ENCODE measurements at regions not wholly inside any gene's neighbourhood (a gene's known extent, or its start where the extent isn't known, plus 50 kb on each side); places are given as distances from the start of the nearest gene placed in this dataset.
A peak's percentile ranks its signal among the peaks of the same experiment; 100 is the strongest.
"Not testable (repeated sequence)": the region's sequence is repeated elsewhere in the genome, so short reads cannot be mapped to it uniquely, and the experiment has no call there.

DNA sequence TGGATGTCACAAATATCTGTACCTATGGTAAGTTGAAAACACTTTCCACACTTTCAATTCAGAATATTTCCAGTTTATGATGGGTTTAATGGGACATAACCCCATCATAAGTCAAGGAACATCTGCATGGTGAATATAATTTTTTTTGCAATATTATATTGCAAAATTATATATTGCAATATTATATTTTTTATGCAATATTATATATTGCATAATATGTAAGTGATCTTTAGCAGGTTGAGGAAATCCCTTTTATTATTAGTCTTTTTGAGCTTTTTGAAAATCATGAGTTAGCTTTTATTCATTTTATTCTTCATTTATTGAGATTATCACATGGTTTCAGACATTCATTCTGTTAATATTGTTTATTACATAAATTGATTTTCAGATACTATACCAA, 342.2 kb upstream of the GALNT5 start:
- DNase-seq (ENCODE audit: extremely low read depth, low read depth): no peak

GRCh38 chr2:156918410-156918809, 339.1 kb upstream of the GALNT5 start:
- no peak for DNase-seq (ENCODE audit: extremely low read depth, low read depth)

GRCh38 chr2:156930423-156930822, 327.1 kb upstream of the GALNT5 start:
- no peak for DNase-seq (ENCODE audit: extremely low read depth, low read depth)

- no peak for DNase-seq (ENCODE audit: extremely low read depth, low read depth)
Observed at GRCh38 chr2:156933645-156934225, 323.8 kb upstream of the GALNT5 start.

DNA sequence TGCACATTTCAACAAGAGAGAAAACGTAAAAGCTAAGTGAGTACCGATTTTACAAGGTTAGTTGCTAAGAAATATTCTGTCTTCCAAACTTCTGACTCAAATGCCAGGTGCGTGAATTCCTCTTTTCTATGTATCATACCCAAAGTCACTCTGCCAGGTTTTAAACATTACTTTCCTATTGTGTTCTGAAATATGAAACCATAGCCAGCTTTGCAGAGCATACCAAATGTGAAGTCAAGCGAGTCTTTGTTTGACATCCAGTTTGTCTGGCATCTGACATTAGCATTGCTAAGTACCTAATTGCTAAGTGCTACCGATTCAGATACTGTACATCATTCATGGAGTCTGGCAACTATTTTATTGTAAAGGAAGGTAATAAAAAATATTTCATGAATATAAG, 321.9 kb upstream of the GALNT5 start:
- no peak for DNase-seq (ENCODE audit: extremely low read depth, low read depth)

GRCh38 chr2:156937430-156937829, 320.1 kb upstream of the GALNT5 start:
- DNase-seq (ENCODE audit: extremely low read depth, low read depth): no peak

- DNase-seq (ENCODE audit: extremely low read depth, low read depth): no peak
Observed at GRCh38 chr2:156944871-156945270, 312.6 kb upstream of the GALNT5 start.

DNA sequence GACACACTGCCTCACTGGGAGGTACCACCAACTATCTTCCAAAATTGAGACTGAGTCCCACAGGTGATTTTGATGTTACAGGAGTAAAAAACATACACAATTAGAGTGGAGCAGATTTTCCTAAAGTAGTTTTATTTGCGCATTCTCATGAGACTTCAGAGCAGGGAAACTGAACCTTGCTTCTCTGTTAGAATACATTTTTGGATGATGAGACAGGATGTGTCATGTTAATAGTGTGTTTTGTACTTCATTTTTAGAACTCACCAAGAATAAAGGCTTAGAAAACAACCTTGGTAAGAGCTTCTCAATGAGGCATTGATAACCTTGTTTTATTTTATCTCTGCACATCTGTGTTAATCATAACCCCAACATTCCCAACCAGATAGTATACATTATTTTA, 310.2 kb upstream of the GALNT5 start:
- DNase-seq (ENCODE audit: extremely low read depth, low read depth): no peak

DNA sequence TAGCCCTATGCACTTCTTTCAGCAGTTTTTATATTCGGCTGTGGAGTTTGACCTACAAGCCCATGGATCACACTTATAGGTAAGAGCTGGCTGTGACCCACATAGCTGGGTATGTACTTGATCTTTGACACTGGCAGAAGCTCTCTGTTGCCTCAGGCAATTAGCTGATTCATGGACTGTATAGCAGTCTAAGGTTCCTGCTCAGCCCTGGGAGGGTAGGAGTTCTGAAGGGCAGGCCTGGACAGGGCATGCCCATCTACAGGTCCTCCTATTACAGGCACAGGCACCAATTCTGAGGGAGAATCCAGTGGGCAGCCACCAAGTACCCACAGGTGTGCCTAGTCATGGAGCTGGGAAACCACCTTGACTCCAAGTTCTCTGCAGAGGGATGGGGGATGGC, 301.8 kb upstream of the GALNT5 start:
- no peak for DNase-seq (ENCODE audit: extremely low read depth, low read depth)

DNA sequence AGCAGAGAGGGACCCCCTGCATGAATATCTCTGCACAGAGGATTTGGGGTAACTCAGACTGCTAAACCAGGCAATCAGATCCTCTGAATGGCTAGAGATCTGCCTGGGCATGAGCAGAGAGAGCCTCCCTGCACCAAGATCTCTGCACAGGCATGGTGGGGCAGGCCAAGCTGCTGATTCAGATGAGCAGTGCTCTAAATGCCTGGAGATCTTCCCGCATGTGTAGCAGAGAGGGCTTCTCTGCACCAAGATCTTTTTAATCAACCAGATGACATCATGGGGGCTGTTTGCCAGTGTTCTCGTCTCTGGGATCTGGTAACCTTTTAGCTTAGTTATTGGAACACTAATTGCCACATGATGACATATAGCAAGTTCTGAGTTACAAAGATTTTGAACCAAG, 301.3 kb upstream of the GALNT5 start:
- no peak for DNase-seq (ENCODE audit: extremely low read depth, low read depth)

DNA sequence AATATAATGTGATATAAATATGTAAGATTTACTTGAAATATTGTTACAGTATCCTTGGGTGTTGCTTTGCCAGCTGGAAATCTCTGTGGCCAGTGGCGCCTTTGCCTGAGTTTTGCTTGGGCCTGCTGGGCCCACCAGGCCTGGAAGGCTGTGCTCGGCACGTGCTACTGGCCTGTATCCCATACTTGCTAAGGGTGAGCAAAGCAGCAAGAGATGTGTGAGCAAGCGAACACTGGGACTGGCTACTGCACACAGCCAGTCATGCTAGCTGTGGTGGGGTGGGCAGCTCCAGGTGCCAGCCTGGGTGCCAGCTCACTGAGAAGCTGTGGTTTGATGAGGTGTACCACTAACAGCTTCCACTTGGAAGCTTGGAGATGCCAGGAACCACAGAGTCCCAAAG, 299.1 kb upstream of the GALNT5 start:
- no peak for DNase-seq (ENCODE audit: extremely low read depth, low read depth)

- DNase-seq (ENCODE audit: extremely low read depth, low read depth): no peak
Observed at GRCh38 chr2:156959481-156959880, 298.0 kb upstream of the GALNT5 start.

- DNase-seq (ENCODE audit: extremely low read depth, low read depth): no peak
Observed at GRCh38 chr2:156982615-156983014, 274.9 kb upstream of the GALNT5 start.

DNA sequence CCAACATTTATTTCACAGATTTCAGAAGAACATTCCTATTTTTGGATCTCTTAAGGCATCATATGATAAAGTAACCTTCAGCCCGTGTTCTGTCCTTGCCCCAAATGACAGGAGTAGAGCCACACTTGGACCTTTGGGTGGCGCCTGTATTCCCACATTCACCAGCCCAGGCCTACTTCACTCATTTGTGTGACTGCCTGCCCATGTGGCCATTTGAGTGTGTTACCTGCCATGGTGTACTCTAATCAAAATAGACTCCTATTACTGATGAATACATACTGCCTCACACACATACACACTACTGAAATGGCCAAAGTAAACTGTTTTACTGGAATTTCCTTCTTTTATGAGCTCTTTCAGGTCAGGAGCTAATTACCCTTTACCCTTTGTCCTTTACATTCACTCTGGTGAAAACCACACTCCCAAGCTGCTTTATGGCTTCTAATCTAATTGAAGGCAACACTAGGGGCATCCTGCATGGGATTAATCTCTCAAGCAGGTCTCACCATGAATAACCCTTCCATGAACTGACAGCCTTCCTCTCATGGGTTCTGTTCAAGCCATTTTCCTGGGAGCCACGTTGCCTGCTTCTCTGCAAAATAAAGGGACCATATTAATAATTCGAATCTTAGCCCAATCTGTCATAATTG, 271.0 kb upstream of the GALNT5 start:
- no peak for DNase-seq (ENCODE audit: extremely low read depth, low read depth)

DNA sequence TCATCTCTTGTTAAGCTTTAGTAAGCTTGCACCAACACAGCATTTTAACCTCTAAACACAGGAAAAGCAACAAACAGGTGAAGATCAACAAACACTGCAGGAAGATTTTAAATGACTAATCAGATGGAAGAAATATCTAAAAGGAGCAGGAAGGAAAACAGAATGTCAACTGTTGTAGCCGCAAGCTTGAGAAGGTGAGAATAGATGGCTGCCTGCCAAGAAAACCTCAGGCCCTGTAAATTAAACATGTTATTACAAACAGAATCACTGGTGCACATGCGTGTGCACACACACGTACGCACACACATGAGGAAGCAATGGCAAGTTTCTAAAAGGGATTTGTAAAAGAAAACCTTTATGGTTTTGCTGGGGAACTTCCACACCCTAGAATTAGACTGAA, 257.8 kb upstream of the GALNT5 start:
- DNase-seq (ENCODE audit: extremely low read depth, low read depth): no peak

DNA sequence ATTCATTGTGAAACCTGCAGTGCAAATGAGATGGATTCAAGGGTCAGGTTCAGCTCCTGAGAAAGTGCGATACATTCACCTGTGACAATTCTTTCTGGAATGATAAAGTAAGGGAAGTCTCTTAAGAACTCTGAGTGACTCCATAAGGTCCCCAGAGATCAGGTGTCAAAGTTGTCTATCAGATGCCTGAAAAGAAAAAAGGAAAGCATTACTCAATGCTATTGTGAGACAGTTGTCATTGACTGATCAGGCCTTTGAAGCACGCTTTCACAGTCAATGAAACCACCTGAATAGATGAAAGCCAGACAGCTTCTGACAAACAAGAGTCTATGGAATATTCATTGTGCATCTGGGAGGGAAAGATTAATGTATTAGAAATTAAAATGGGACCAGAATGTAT, 252.7 kb upstream of the GALNT5 start:
- DNase-seq (ENCODE audit: extremely low read depth, low read depth): no peak

DNA sequence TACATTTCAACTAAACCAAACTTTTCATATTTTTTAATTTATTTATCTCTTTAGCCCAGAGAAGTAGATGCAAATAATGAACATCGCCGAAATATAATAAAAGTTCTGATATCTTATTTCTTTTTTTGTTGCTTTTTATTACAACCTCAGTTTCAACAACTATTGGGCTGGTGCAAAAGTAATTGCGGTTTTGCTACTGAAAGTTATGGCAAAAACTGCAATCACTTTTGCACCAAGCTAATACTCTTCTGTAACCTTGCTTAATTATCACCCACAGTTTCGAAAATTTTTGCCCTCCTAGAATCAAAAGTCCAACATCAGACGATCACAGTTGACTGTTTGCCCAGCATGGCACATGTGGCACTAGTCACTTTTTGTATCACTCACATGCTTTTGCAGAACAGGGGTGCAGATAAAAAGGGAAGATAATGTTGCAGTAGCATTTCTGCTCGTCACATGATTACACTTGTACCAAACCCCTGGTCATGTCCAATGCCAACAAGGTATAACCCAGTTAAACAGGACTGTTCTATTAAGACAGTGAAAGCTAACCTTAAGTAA, 242.4 kb upstream of the GALNT5 start:
- DNase-seq (ENCODE audit: extremely low read depth, low read depth): no peak

- not testable (repeated sequence) for DNase-seq (ENCODE audit: extremely low read depth, low read depth)
Observed at GRCh38 chr2:157023264-157023663, 234.2 kb upstream of the GALNT5 start.

DNA sequence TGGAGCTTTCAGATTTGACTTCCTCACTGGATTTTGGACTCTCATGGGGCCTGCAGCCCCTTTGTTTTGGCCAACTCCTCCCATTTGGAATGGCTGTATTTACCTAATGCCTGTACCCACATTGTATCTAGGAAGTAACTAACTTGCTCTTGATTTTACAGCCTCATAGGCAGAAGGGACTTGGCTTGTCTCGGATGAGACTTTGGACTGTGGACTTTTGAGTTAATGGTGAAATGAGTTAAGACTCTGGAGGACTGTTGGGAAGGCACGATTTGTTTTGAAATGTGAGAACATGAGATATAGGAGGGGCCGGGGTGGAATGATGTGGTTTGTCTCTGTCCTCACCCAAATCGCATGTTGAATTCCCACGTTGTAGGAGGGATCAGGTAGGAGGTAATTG, 233.4 kb upstream of the GALNT5 start:
- DNase-seq (ENCODE audit: extremely low read depth, low read depth): no peak

GRCh38 chr2:157032017-157032416, 225.5 kb upstream of the GALNT5 start:
- DNase-seq (ENCODE audit: extremely low read depth, low read depth): peak; percentile 16

- DNase-seq (ENCODE audit: extremely low read depth, low read depth): no peak
Observed at GRCh38 chr2:157036726-157037125, 220.8 kb upstream of the GALNT5 start.

GRCh38 chr2:157043786-157044185, 213.7 kb upstream of the GALNT5 start:
- DNase-seq (ENCODE audit: extremely low read depth, low read depth): no peak

DNA sequence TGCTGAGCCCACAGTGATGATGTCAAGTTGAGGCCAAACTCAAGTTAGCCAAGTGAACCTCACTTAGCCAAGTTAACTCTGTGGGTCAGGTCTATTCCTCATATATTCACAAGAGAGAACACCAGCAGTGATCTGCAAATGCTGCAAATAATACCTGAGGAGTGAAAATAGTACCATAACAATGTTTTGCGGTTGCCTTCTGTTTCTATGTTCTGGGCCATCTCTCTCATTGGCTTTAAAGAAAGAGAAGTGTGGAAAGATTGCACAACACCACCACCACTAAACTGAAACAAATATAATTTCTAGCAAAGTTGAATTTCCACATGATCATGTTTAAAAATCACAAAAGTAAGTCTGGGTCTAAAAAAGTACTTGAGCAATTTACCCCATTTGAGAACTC, 211.1 kb upstream of the GALNT5 start:
- DNase-seq (ENCODE audit: extremely low read depth, low read depth): no peak
